ENCODE measurements at regions not wholly inside any gene's neighbourhood (a gene's known extent, or its start where the extent isn't known, plus 50 kb on each side); places are given as distances from the start of the nearest gene placed in this dataset.
A peak's percentile ranks its signal among the peaks of the same experiment; 100 is the strongest.

GRCh38 chr2:177314722-177315264 lies 50.3 kb upstream of the NFE2L2 start:
- DNase-seq: peak; percentile 23

- no peak for DNase-seq
Measured at GRCh38 chr2:177315364-177315763, 50.8 kb upstream of the NFE2L2 start.

GRCh38 chr2:177316756-177317155 lies 52.2 kb upstream of the NFE2L2 start:
- DNase-seq: no peak

- DNase-seq: no peak
Measured at GRCh38 chr2:177317443-177317842, 52.9 kb upstream of the NFE2L2 start.

GRCh38 chr2:177317857-177318256 lies 53.3 kb upstream of the NFE2L2 start:
- DNase-seq: no peak

GRCh38 chr2:177318613-177319012 lies 54.1 kb upstream of the NFE2L2 start:
- DNase-seq: no peak

- no peak for DNase-seq
Measured at GRCh38 chr2:177320596-177320995, 56.1 kb upstream of the NFE2L2 start.

- DNase-seq: no peak
Measured at GRCh38 chr2:177322801-177323261, 58.3 kb upstream of the NFE2L2 start.

GRCh38 chr2:177324797-177325196 lies 60.3 kb upstream of the NFE2L2 start:
- DNase-seq: no peak

- DNase-seq: no peak
Measured at GRCh38 chr2:177325554-177325953, 61.0 kb upstream of the NFE2L2 start.

GRCh38 chr2:177326005-177326404 lies 61.5 kb upstream of the NFE2L2 start:
- DNase-seq: no peak

- no peak for DNase-seq
Measured at GRCh38 chr2:177326591-177326990, 62.1 kb upstream of the NFE2L2 start.

GRCh38 chr2:177327009-177327408 lies 62.5 kb upstream of the NFE2L2 start:
- no peak for DNase-seq

GRCh38 chr2:177328056-177328455 lies 63.5 kb upstream of the NFE2L2 start:
- no peak for DNase-seq

GRCh38 chr2:177329064-177329463 lies 63.5 kb upstream of the AGPS start:
- no peak for DNase-seq

GRCh38 chr2:177331466-177331997 lies 61.0 kb upstream of the AGPS start:
- no peak for DNase-seq

GRCh38 chr2:177332026-177332991 lies 60.3 kb upstream of the AGPS start:
- DNase-seq: peak; percentile 75

GRCh38 chr2:177332992-177333388 lies 59.6 kb upstream of the AGPS start:
- DNase-seq: no peak

GRCh38 chr2:177334940-177335543 lies 57.5 kb upstream of the AGPS start:
- peak; percentile 44 for DNase-seq

- no peak for DNase-seq
Measured at GRCh38 chr2:177335917-177336450, 56.6 kb upstream of the AGPS start.

- DNase-seq: no peak
Measured at GRCh38 chr2:177338177-177338721, 54.3 kb upstream of the AGPS start.

- DNase-seq: no peak
Measured at GRCh38 chr2:177340158-177340557, 52.4 kb upstream of the AGPS start.

- DNase-seq: no peak
Measured at GRCh38 chr2:177342736-177343135, 49.8 kb upstream of the AGPS start.
